ENCODE measurements at regions not wholly inside any gene's neighbourhood (a gene's known extent, or its start where the extent isn't known, plus 50 kb on each side); places are given as distances from the start of the nearest gene placed in this dataset.

DNA sequence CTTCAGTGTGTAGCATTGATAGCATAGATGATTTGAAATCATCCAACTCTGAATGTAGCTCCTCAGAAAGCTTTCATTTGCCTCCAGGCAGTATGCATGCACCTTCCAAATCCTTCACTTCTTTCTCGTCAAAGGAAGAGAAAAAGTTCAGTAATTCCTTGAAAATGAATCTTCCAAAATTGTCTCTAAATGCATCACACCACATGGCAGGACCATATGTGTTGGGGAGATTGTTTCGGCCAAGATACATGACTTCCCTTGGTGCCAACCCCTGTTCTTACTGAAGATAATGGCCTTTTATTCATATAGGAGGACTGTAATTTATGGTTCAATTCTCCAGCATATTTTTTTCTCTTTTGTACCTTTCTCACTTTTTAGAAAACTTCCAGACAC is 315.6 kb upstream of the SPRY2 start:
- TF ChIP-seq, protein P1, sequence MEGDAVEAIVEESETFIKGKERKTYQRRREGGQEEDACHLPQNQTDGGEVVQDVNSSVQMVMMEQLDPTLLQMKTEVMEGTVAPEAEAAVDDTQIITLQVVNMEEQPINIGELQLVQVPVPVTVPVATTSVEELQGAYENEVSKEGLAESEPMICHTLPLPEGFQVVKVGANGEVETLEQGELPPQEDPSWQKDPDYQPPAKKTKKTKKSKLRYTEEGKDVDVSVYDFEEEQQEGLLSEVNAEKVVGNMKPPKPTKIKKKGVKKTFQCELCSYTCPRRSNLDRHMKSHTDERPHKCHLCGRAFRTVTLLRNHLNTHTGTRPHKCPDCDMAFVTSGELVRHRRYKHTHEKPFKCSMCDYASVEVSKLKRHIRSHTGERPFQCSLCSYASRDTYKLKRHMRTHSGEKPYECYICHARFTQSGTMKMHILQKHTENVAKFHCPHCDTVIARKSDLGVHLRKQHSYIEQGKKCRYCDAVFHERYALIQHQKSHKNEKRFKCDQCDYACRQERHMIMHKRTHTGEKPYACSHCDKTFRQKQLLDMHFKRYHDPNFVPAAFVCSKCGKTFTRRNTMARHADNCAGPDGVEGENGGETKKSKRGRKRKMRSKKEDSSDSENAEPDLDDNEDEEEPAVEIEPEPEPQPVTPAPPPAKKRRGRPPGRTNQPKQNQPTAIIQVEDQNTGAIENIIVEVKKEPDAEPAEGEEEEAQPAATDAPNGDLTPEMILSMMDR (IDR thresholded peaks at IDR 0.05): no peak
- no peak for TF ChIP-seq POLR2A (IDR thresholded peaks at IDR 0.05)
